HG03159 (cell line): ENCODE measurements at regions not wholly inside any gene's neighbourhood (a gene's known extent, or its start where the extent isn't known, plus 50 kb on each side); places are given as distances from the start of the nearest gene placed in this dataset.
"Not testable (repeated sequence)": the region's sequence is repeated elsewhere in the genome, so short reads cannot be mapped to it uniquely, and the experiment has no call there.

Experiments
- ATAC-seq: cut with Tn5 transposase; IDR thresholded peaks from one replicate; pipeline ENCODE4 v1.9.1; 2021; ENCODE audit warnings: mild to moderate bottlenecking, moderate library complexity; ENCODE audit not compliant: unreplicated experiment

DNA sequence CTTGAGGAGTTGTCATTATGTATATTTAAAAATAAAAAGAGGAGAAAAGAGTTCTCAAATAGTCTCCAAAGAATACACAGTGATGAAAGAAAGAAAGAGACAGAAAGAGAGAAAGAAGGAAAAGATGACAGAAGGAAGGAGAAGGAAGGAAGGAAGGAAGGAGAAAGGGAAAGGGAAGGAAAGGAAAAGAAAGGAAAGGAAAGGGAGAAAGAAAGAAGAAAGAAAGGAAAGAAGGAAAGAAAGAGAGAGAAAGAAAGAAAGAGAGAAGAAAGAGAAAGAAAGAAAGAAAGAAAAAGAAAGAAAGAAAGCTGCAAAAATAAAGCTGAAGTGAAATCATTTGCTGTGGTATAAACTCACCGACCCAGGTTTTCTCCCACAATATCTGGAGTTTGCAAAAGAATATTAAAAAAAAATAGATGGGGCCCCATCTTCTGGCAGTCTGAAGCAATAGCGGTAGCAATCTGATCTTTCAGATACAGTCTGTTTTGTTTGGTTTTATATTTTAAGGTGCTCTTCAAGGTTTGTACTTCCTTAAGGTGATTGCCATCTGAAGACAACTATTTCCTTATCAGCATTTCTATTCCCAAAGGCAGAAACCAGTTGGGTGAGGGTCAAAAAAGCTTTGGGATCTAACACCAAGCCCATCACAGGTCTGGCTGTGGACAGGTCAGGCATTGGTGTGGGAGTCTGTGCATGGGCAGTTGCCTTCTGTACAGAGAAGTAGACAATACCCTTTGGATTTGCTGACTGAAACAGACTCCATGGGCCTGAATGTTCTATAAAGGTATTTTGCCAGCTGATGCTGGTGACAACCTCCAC lies 160.4 kb downstream of the CPEB2 start:
- ATAC-seq, result peak; percentile 64

DNA sequence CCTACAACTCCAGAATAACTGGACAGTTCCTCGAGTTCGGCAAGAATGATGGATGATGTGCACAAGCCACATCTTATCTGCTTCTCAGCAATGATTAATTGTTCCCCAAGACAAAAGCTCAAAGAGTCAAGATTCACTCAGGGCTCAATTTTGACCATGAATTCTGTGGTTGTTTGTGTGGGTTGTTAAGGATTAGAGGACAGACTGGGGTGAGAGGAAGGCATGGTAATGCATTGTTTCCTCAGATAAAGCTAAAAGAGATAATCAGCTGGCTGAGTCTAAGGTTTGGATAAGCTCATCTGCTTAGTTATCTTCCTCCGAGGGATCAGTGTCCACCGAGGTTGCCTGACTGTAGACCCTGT lies 161.0 kb downstream of the CPEB2 start:
- ATAC-seq, result no peak

DNA sequence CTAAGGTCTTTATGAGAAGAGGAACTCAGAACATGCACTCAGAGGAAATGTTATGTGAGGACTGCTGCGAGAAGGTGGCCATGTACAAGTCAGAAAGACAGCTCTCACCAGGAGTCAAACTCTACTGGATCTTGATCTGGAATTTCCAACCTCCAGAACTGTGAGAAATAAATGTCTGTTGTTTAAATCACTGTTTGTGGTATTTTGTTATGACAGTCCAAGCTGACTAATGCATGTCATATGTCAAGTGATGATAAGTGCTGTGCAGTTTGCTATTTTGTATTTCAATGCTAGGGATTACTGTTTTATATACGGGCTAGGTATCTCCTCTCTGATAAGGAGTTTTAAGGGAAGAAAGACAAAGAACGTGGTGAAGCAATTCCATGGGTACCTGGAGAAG lies 162.3 kb downstream of the CPEB2 start:
- ATAC-seq, result no peak

DNA sequence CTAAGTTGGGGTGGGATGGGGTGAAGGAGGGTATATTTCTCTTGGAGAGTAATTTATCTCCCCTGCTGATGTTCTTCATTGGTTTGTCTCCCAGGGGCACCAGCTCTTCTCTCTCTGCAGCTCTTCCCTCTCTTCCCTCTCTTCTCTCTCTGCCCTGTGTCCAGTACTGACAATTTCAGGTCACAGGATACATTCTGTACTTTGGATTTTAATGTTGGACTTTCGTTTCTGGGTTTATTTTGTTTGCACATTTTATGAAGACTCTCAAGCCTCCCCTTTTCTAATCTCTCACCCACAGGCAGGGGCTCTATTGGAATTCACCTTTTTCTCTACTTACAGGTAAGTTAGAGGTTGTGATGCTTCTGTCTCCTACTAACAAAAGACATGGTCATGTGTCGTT lies 165.5 kb downstream of the CPEB2 start:
- no peak for ATAC-seq

DNA sequence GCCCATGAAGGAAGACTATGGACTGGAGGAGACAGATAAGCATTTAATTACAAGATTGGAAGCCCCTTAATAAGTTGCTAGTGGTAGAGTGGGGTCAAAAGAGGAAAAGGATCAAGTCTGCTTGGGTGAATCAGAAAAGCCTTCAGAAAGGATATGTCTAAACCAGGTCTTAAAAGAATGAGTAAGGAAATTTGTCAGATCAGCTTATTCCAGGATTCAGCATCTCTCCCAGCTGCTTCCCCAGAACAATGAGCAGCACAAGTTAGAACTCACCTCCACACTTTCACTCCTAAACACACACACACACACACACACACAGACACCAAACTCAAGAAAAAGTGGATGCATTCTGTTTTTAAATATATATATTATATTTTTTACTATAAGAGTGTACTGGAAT lies 166.5 kb downstream of the CPEB2 start:
- no peak for ATAC-seq

DNA sequence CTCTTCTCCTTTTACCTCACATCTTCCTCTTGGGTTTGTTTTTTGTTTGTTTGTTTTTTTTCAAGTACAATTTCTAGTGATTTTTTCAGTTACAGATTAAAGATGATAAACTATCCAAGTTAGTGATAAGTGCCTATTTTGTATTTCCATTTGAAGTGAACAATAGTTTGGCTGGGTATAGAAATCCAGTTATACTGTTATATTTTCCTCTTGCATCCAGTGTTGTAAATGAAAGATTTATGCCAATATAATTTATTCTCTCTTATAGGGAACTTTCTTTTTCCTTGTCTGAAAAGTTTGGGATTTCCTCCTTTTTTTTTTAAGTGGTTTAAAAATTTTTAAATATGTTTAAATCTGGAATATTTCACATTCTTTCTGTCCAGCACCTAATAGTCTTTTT lies 169.4 kb downstream of the CPEB2 start:
- no peak for ATAC-seq

DNA sequence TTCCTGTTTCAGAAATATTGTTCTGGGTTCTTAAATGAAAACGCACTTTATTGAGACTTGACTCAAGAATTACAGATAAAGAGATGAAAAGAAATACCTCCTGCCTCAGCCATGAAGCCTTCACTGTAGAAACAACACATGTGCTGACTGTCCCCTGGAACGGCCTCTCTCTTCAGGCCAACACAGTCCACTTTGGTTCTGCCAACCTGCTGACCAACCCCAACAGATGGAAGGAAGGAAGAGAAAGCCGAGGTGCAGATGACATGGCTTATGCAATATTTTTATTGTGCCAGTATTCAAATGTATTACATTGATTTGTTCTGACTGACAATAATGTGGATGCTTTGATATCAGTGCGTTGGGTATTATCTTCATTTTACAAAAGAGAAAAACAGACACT lies 171.0 kb downstream of the CPEB2 start:
- ATAC-seq, result no peak

DNA sequence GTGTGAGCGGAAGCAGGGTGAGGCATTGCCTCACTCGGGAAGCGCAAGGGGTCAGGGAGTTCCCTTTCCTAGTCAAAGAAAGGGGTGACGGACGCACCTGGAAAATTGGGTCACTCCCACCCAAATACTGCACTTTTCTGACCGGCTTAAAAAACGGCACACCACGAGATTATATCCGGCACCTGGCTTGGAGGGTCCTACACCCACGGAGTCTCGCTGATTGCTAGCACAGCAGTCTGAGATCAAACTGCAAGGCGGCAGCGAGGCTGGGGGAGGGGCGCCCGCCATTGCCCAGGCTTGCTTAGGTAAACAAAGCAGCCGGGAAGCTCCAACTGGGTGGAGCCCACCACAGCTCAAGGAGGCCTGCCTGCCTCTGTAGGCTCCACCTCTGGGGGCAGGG lies 171.9 kb downstream of the CPEB2 start:
- not testable (repeated sequence) for ATAC-seq

DNA sequence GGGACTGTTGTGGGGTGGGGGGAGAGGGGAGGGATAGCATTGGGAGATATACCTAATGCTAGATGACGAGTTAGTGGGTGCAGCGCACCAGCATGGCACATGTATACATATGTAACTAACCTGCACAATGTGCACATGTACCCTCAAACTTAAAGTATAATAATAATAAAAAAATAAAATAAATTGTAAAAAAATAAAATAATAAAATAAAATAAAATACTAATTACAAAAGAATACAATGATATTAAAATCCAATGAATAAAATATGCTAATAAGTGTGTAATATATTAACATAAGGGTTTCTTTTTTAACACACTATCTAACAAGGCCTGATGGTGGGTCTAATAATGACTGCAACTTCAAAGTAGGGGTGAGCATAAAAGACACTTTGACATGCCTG lies 177.6 kb downstream of the CPEB2 start:
- not testable (repeated sequence) for ATAC-seq

DNA sequence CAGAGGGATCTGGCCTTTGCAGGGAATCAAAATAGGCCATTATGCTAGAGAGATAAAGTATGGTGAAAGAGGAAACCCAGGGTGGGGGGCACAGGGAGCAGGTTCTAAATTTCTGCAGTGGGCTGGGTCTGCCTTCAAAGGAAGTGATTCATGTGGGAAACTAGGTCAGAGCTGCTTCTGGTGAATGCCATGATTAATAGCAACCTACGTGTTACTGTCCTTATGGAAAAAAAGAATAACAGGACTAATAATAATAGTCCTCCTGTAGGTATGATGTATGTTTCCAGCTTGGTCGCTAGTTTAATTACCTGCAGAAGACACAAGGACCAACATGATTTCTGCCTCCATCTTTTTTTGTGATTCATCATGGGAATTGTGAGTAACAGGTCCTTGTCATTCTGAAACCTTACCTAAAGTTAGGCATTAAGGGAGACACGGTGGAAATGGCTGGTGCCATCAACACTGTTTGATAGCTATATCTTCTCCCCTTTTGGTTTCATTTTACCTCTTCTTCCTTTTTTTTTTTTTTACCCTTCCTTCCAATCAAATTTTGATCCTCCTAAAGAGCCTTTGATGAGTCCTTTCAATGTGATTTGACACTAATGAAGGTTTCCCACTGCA lies 180.4 kb downstream of the CPEB2 start:
- ATAC-seq, result peak; percentile 60

DNA sequence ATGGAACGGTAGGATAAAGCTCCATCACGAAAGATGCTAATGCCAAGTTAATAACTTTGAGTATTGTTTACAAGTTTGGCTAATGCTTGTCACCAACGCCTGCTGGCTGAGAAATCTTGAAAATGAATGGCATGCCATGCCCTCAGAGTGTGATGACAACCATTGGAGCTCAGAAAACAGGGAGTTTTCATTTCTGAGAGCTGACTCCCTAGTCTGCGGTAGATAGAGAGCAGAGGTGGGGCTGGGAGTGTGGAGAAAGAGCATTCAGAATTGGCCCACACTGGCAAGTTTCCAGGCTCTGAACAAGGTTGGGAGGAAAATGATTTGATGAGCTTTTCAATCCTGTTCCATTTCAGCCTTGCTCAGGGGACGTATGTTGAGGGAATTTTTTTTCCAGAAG lies 183.9 kb downstream of the CPEB2 start:
- ATAC-seq, result no peak

DNA sequence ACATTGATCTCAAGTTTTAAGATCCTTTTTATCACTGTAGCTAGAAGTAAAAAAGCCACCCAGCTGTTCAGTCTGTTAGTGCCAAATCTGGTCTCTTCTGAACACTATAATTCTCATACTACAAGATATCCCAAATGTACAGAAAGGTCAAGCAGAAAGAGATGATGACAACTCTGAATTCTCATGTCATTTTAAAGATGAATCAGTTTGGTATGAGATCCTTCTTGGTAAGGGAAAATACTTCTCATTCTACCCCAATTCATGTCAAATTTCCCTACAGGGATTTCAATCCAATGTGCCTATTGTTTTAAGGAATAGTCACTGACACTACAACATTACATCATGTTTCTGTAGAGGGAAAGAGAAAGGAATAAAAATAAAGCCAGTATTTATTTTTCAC lies 184.5 kb downstream of the CPEB2 start:
- ATAC-seq, result no peak

DNA sequence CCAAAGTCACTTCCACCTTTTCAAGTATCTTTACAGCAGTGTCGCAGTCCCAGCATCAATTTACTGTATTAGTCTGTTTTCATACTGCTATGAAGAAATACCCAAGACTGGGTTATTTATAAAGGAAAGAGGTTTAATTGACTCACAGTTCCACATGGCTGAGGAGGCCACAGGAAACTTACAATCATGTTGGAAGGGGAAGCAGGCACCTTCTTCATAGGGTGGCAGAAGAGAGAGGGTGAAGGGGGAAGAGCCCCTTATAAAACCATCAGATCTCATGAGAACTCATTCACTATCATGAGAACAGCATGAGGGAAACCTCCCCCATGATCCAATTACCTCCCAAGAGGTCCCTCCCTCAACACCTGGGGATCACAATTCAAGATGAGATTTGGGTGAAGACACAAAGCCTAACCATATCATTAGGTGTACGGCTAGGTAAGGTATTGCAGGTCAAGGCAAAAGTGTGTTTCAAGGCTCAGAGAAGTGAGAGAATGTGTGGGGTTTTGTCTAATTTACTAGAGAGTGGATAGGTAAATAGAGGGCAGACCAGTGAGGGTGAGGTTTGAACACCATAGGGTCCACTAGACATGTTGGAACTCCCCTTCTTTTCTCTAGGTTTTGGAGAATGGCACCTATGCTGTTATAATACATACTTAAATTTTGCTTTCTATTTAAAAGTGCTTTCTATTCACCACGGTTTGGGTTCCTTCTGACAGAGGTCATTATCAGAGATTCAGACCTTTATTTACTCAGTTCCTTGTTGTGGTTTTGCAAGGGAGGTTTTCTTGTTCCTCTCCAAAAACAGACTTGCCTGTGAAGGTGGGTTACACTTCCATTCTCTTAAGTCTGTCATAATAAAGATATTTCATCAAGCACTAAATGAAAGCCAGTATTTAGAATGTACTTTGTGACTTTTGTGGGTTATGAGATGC lies 186.6 kb downstream of the CPEB2 start:
- peak; percentile 77 for ATAC-seq

DNA sequence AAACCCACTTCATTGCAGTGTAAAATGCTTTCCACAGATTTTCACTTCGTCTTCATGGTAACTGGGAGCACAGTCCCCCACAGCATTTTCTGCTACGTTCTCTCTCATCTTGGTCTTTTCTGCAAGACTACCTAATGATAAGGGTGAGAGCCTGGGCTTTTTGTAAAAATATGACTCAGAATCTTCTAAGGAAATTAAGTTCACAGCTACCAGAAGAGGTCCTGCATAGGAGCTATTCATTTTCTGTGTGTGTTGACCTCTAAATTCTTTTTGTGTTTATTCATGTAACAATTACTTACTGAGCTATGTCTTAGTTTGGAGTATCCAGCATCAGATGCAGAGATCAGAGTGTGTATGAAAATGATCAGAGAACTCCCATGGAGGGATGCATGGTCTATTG lies 192.2 kb downstream of the CPEB2 start:
- no peak for ATAC-seq

DNA sequence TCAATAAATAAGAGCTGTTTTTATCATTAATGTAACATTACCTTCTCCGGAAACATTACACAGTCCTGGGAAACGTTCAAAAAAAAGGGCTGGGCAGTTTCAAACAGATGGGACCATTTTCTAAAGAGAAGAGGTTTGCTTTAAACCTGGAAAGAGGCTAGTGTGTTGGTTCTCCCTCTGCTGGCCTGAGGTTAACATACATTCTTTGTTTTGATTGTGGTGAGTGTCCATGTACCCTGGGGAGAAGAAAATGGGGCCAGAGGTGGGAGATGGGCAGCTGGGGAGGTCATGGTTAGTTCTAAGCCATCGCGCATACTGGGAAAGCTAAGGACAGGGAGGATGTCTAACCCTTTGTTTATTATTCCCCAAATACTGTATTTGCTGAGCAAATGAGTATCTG lies 194.7 kb downstream of the CPEB2 start:
- ATAC-seq, result no peak

DNA sequence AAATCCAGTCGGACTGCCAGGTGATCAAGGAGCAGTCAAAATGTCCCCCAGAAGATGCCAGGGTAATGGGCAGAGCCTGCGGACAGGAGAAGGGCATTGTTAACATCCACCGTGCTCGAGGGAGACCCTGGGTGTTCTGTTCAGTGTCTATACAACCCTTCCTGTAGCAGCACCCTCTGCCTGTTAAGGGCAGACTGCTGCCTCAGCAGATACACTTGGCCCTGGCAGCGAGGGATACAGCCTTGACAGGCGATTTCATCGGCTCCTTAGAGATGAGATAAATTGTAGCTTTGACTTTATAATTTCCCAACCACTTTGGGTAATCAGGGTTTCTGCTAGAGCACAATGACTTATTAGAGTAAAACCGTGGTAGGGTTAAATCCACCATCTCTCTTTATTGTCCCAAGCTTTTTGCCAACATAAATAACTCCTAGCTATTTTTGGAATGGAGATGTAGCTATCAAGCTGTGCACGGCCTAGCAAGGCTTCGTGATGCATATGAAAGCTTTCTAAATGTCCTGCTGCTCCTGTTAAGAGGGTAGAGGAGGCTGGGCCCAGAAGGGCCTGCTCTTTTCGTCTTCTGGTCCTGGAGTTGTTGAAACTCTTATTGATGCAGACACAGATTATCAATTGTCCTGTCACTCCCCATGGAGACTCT lies 195.9 kb downstream of the CPEB2 start:
- no peak for ATAC-seq

DNA sequence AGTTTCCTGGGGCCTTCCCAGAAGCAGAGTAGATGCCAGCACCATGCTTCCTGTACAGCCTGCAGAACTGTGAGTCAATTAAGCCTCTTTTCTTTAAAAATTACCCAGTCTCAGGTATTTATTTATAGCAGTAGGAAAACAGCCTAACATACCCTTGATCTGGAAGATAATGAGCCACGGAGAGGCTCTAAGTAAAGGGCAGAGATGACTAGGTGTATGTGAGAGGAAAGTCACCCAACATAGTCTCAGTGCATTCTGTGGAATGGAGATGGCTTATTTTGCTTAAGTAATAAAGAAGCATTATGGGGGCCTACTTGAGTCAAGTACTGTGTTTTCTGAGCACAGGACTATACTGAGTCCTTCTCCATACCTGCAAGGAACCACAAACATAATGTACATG lies 199.5 kb downstream of the CPEB2 start:
- ATAC-seq, result no peak

DNA sequence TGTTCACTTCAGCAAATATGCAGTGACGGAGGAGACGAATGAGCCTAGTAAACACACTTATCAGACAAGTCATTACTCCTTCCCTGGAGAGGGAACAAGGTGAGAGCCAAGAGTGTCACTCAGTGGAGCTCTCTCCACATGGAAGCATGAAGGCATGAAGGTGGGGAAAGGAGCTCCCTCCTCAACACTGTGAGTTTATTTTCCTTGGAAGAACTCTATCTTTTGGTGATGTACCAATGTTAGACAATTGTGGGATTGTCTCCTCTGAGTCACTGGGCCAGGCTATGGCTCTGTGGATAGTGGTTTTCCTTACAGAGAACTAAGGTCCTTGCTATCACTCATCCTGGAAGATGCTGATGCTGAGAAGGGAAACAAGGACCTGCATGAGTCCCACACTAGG lies 200.2 kb downstream of the CPEB2 start:
- no peak for ATAC-seq

DNA sequence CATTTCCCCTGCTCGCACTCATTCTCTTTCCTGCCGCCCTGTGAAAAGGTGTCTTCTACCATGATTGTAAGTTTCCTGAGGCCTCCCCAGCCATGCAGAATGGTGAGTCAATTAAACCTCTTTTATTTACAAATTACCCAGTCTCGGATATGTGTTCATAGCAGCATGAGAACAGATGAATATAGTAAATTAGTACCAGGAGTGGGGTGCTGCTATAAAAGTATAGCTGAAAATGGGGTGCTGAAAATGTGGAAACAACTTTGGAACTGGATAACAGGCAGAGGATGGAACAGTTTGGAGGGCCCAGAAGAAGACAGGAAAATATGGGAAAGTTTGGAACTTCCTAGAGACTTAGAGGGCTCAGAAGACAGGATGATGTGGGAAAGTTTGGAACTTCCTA lies 204.2 kb downstream of the CPEB2 start:
- ATAC-seq, result not testable (repeated sequence)

DNA sequence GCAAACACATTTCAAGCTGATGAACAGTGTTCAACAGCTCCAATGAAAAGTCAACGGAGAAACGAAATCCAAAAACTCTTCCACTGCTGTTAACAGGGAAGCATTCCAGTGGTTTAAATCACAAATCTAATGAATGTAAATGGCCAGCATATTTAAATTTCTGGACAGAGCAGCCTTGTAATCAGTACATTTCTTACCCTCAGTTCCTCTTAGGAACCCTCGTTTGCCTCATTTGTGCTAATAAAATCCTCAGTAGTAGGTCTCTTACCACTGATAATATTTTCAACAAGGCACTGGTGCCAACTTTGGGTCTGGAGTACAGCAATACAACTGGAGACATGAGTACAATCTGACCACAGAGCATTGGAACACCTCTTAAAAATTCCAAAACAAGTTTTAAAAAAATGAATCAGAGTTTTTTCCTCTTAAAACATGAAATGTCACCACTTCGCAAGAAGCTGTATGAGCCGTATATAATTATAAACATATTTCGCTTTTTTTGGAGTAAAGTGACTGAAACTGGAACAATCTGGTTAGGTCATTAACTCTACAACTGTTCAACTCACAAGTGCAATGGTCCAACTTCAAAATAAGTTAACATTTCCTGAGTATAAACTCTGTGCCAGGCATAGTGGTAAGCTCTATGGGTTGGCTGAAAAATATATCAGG lies 211.2 kb downstream of the CPEB2 start:
- ATAC-seq, result no peak

DNA sequence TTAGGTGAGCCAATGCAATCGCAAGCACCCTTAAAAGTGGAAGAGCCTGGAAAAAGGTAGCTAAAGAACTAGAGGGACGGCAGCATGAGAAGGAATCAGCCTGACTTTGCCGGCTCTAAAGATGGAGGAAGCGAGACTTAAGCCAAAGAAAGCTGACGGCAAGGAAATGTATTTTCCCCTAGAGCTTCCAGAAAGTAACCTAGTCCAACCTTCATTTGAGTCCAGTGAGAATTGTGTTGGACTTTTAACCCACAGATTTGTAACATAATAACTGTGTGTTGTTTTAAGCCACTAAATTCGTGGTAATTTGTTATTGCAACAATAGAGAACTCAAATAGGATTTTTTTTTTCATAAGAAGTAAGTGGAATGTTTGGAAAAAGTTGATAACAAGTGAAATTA lies 212.7 kb upstream of the C1QTNF7 start:
- no peak for ATAC-seq
